HG02852 (cell line): ENCODE measurements at regions not wholly inside any gene's neighbourhood (a gene's known extent, or its start where the extent isn't known, plus 50 kb on each side); places are given as distances from the start of the nearest gene placed in this dataset.

ENCODE experiments used
- ATAC-seq: cut with Tn5 transposase; IDR thresholded peaks from one replicate; pipeline ENCODE4 v1.9.1; 2021; ENCODE audit warnings: mild to moderate bottlenecking, moderate library complexity; ENCODE audit not compliant: unreplicated experiment

DNA sequence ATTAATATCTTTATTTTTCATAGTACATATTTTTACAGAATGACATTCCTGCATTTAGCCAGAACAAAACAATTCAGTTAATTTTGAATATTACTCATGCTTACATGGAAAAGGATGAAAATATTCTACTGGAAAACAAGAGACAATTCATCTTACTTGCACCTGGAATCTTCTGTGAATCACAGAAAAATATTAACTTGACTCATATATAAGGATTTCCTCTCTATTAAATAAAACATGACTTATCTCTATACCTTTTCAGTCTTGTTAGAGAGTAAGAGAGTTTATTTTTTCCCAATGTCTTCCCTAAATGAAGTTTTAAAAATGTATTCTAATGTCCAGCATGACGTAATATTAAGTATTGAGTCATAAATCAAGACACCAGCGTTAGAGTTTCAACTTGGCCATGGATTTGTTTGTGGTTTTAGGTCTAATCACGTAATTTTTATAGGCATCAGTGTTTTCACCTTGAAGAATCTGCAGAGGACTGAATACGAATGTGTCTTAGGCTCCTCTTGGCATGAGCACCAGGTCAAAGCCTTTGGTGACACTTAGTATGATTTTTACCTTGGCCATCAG is 445.1 kb upstream of the JAG1 start:
- ATAC-seq, result no peak

DNA sequence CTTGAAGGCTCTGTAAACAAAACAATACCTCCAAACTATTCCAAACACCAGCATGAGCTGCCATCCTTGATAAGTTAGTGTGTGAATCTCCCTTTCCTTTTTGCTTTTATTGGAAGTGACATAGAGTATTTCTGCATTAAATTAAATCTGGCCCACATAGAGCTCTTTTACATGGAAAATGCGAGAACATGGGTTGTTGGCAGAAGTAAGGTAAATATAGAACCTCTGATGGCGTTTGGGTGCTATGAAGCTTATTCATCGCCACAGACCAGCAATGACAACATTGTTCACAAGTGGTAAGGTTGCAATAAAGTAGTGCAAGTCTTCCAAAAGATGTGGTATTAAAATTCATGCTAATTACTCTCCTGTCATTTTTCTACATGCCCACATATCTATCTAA is 445.8 kb upstream of the JAG1 start:
- ATAC-seq, result no peak

DNA sequence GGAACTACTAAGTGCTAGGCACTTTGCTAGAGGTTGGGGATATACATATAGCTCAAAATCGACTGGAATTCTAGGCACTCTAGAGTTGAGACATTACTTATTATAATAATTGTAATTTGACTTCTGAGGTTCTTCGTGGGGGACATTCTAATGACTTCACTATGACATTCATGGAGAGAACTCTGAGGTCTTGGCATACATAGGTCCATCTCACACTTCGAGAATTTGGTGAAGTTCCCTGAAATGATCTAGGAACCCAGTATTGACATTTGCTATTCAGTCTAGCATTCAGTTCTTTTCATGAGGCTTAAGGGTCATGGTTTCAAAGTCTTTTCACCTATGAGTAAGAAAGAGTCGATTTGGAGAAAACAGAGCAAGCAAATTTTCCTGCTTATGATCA is 446.6 kb upstream of the JAG1 start:
- no peak for ATAC-seq

DNA sequence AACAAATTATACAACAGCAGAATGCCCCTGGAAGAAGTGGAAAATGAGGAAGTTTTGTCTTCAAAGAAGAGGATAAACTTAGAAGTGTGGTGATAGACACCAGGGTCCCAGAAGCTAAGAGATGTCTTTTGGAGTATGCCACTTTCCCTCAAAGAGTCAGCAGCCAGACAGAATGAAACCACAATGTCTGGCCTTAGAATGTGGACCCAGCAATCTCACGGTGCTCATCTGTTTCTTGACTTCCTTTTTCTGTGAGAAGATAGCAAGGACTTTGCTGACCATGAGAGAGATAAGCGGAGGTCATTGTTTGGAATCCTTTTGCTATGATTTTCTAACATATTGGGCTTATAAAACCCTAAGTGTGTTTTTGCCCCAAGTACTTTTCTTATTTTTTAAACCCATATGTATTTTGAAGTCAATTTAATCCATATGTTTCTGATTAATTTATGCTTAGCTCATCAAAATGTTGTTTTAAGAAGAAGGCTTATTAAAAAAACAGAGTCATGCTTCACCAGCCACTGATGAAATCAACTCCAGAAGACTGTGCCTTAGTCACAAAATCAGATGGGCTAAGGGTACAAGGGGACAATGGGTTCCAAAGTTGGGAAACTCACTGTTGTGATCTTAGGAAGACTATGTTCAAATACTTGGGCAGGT is 451.2 kb upstream of the JAG1 start:
- ATAC-seq, result no peak

DNA sequence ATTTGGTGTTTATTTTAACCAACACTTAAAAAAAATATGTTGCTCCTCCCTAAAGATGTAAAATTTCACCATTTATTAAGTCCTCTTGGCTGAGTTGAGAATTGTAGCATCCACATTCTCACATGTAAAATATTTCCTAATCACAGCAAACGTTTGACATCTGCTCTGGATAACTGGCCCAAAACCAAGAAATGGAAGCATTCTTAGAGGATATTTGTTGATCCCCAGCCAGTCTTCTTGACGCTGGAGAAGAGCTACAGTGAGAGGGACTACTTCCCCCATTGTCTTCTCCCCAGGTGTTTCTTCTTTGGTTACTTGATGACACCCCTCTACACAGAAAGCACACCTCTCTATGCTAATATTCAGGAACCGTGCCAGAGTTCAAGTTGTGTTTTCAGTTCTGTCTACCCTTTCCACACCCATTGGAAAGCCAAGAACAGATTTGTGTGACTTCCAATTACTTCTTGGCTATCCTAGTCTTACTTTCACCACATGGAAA is 454.5 kb upstream of the JAG1 start:
- no peak for ATAC-seq

DNA sequence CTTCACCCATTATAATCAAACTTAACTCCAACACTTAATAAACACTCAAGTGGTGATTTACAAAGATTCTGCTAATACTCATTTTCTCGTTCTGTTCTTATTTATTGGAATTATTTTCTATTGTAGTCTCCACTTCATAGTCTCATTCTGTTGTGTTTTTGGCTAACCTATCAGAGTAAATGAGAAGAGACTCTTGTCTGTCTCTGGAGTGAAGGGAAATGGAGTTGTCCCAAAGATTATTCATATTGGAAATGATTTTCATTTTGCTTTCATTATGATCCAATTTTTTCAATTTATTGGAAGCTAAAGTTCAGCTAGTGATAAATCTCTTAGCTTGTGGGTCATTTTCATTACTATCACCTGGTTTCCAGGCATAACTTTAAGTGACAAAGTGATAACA is 454.9 kb upstream of the JAG1 start:
- ATAC-seq, result no peak

DNA sequence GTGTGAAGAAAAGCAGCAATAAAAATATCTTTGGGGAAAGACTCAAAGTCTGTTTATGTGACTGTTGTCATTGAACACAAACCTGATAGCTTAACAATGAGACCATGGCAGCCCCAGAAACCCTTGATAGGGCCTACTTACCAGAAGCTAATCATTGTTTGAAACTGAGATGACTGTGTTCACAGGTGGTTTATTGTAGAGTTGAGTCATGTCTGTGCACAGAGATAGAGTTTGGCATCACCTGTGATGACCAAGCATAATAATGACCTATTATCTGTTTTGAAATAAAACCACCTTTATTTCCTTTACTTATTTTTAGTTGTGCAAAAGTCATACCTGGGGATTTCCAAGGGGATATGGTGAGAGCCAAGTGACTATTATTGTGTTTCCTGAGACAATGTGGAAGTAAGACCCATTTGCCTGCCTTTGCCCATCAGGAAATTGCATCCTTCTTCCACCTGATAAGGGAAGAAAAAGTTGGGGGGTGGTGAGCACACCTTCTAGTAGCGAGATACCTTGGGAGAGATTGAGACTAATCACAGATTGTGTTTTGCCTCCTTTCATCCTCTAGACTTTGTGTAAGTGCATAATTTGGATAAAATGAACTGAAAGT is 456.9 kb upstream of the JAG1 start:
- ATAC-seq, result peak; percentile 54

DNA sequence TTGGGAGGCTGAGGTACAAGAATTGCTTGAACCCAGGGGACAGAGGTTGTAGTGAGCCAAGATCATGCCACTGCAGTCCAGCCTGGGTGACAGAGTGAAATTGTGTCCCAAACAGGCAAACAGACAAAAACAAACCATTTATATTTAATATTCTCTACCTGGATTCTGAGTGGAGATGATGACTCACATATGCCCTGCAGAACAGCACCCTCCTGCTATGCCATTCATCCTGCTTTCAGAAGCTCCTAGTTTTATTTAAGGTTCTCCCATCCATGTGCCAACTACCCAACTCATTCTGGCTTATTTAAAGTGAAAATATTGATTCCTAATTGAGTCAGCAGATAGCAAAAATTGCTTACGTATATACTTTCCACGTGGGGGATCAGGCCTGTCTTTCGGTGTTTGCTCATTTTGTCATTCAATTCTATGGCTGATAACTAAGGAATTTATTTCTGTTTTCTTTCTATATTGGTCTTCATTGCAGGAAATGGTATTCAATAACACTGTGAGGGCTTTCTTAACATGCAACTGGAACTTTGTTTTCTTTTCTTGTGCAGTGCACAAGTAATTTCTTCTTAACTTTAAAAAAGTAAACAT is 459.1 kb upstream of the JAG1 start:
- ATAC-seq, result no peak

DNA sequence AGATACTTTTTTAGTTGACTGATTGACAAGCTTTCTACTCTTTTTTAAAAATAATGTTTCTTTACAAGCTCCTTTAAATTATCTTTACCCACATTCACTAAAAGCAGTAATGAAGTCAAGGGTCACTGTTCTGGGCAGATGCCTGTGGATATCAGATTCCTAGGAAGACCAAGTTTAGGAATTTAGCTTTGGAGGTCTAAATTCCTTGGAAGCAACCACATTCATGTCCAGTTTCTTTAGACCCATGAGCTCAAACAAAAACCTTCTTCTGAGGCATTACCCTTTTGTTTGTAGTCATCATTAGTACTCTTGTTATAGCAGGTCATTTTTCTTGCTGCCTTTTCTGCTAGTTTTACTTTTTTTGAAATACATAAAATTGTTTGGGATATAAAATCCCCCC is 462.9 kb upstream of the JAG1 start:
- no peak for ATAC-seq

DNA sequence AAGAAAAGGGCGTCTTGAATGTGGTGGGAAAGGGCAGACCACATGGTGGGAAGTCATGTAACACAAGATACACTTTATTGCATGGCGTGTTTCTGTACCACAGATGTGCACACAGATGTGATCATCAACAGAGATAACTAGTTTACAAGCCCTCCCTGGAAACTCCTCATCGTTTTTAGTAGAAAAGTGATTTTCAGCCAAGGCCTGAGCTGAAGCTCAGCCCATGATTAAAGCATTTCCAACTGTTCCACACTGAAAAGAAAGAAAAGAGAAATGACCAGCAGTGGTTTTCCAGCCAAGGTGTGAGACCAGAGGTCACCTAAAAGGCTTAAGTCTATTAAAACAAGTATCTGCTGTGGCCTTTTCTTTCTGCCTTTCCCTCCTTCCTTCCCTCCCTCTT is 463.9 kb upstream of the JAG1 start:
- ATAC-seq, result no peak

DNA sequence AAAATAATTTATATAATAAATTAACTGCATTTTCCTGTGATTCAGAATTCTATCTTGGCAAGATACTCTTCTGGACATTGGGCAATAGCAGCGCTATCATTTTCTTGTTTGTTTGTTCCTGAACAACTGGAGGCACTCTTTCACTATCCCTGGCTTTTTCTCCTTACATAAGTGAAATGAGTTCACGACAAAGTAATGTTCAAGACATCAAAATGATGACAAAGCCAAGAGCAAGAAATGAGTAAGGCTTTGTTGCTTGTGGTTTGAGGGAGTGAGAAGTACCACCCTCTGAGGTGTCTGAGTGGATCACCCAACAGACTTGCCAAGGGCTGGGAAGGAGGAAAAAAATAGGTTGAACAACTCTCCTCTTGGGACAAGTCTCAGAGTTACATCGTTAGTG is 466.6 kb upstream of the JAG1 start:
- ATAC-seq, result no peak

DNA sequence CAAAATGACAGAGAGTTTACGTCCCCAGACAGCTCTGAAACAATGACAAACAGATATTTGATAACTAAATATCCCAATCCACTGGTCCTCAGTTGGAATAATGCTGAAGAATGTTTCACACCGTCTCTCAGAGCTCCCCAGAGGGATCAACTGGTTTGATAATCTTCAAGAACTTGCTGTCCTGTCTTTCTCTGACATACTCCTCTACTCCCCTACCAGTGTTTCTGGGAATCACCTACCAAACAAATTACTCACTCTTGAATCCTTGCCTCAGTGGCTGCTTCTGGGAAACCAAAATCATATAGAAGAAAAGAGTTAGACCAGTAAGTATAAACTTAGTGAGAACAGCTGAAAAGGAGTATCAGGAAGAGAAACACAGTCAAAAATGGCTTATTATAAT is 469.7 kb upstream of the JAG1 start:
- no peak for ATAC-seq

DNA sequence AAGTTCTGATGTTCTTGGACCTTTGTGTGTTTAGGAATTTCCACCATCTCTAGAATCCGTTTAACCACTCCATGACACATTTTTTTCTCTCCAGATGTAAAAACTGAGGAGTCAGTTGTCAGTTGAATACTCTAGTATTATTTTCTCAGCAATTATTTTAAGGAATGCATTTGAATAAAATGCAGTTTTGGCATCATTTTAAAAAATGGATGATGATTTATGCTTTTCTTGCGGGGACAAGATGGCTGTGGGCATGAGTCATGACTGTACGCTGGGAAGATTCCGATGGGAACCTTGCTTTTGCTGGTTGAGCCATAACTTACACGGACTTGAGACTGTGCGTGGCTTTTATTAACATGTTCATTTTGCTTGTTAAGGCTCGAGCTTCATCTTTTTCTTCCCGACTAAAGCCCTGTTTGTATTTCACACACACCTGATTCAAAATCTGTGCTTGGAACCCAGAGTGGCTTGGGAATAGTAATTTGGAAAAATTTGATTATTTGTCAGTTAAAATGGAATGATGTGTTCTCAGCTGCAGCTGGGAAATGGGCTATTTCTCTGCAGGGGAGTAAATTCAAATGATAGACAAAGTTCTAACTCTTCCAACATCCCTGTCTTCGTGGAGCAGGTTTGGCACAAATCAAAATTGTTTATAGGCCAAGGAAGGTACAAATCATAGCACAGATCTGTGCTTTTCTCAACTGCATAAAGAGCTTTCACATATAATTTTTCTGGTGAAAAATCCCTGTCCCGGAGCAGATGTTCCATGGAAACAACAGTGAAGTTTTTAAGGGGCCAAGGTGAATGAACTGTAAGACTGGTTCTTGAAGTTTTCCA is 470.5 kb upstream of the JAG1 start:
- ATAC-seq, result no peak

DNA sequence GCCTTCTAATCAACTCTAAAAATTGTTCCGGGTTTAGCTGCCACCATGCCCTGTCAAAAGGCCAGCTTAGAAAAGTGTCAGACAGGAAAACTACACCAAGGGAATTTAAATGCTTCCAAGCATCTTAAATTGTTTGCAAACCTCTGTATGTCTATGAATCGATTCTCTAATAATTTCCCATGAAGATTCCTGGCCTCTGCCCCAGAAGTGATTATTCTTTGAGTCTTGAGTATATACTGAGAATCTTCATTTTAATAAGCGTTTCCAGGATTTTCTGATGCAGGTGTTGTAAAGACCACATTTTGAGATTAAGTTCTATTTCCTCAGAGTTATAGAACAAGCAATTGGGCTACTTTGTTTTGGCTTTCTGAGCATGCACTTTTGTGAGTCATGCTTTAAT is 471.8 kb upstream of the JAG1 start:
- no peak for ATAC-seq

DNA sequence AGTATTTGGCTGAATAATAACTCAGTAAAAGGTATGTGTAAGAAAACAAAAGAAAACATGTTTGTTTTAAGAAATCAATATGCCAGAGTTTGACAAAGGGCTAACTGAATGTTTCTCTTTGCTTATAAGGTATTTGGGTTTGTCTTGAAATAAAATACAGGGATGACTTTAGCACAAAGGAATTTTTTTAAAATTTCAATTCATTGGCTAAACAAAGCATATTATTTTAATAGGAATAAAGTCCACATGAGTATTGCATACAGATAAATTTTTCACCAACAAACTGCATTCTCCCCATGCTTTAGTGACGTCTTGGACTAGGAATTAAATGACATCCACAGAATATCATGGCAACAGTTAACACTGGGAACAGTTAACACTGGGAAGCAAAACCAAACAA is 480.0 kb upstream of the JAG1 start:
- ATAC-seq, result no peak

DNA sequence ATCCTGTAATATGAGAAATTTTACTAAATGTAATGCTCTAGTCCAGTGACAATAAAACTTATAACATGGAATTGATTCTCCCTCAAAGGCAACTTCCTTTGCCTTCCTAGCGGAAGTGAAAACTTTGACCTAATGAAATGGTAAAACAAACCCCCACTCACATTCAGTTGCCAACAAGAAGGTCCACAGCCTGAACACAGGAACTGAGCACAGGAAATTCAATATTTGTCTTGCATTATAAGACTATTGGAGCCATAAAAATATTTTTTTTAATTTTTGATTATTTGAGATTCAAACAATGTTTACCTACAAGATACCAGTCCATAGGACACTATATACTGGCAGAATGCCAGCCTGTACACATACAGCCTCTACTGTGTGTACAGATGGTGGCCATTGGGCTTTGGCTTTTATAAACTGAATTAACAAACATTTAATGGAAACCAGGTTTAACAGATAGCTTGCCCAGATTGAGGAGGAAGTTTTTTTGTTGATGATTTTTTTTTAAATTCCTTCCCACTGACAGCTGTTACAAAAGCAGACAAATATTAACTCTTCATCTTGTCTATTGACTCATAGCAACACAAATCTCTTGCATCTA is 481.5 kb upstream of the JAG1 start:
- ATAC-seq, result no peak

DNA sequence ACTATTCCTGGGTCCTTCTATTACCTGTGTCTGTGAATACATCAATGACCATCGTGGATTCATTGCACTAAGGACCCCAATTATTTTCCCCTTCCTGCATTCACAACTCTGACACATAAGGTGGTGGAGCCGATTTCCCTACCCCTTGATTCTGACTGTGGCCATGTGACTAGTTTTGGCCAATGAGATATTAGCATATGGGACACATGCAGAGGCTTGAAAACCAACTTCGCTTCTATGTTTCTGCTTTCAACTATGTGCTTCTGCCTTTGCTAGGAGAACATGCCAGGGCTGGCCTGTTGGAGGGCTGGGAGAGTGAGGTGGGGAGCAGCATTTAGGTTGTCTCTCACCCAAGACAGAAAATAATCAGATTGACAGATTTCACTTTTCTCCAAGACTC is 483.1 kb upstream of the JAG1 start:
- ATAC-seq, result no peak

DNA sequence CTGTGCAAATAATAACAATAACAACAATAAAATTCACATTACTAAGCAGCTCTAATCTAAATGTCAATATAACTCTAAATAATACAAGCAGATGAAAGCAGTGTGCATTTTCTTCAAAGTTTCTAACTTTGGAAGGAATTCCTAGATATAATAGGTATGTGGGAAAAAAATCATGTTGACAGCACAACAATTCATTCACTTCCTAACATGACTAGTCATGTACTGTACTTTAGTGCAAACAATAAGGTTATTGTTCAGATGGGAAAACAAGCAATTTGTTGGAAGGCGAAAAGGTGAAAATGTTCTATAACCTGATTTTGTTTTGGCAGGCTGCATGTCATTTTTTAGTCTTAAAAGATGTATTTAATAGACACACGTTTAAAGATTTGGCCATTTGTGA is 484.3 kb upstream of the JAG1 start:
- ATAC-seq, result no peak

DNA sequence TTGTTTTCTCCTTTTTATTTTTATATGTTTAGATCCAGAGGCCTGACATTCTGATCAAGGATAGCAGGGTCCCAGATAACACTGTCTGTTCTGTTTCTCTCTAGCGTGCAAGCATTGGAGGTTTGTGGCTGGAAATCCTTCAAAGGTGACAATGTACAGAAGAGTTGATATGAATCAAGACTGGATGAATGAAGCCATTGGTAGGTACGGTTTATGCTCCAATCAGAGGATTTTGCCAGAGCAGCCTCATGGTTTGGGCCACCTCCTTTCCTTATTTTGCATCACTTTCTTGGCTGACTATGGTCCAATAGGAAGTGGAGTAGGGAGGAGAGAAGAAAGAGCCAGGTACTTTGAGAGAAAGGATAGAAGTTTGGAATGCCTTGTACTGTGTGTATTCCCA is 484.8 kb upstream of the JAG1 start:
- ATAC-seq, result no peak

DNA sequence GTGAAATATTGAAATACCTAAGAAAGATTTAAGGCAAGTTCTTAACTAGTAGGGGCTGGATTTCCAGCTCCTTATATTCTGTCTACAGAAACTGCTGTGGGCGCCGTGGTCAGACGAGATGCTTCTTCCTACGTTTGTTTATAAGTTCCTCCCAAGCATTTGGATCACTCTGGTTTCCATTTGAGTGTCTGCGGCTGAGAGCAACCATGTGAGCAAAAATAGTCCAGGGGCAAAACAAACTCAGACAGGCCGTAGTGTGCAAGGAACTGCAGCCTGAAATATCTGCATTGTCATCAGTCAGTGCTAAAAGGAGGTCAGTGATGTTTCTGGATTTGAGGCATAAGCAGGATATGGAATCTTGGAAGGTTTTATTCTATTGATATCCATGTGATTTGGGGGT is 485.9 kb upstream of the JAG1 start:
- ATAC-seq, result no peak
